OCI-LY7 (cell line): ENCODE measurements at regions not wholly inside any gene's neighbourhood (a gene's known extent, or its start where the extent isn't known, plus 50 kb on each side); places are given as distances from the start of the nearest gene placed in this dataset.

Source experiments
- BruUV-seq: library from RNA; stranded (reverse); fragments of 400-500 nt; replicated peaks from 2 replicates; lab custom pipeline; 2021; lab: Mats Ljungman, UMichigan
- CTCF ChIA-PET: fragments of 300-600 bp; sonication (Branson Sonifier 250); formaldehyde crosslinking; loops from one replicate; lab custom pipeline; 2022; ENCODE audit warnings: antibody characterized with exemption; ENCODE audit not compliant: unreplicated experiment; lab: Charles Lee
- POLR2A ChIA-PET: fragments of 300-600 bp; sonication (Branson Sonifier 250); formaldehyde crosslinking; loops from one replicate; lab custom pipeline; 2022; ENCODE audit warnings: antibody characterized with exemption; lab: Charles Lee
- DNase-seq: peaks from one replicate; pipeline ENCODE4 v3.0.0-alpha.2; 2015; ENCODE audit warnings: low spot score
- H2AFZ ChIP-seq: fragments of 200-600 bp; sonication (generic), shearing (Covaris generic); 2 replicates; pipeline ENCODE4 v1.6.1; 2014; ENCODE audit warnings: mild to moderate bottlenecking, antibody characterized with exemption, low read length, moderate library complexity
- H3K27ac ChIP-seq: fragments of 200-600 bp; sonication (generic); 2 replicates; pipeline ENCODE4 v1.5.1; 2014; ENCODE audit warnings: mixed run types, low read depth, mild to moderate bottlenecking, moderate library complexity, low read length, inconsistent platforms; ENCODE audit not compliant: poor library complexity, severe bottlenecking
- H3K36me3 ChIP-seq: fragments of 200-600 bp; sonication (generic); 2 replicates; pipeline ENCODE4 v1.6.1; 2014; ENCODE audit warnings: mild to moderate bottlenecking, antibody characterized with exemption, low read length, moderate library complexity, mixed read lengths; ENCODE audit not compliant: insufficient read depth
- H3K4me1 ChIP-seq: fragments of 200-600 bp; sonication (generic); 2 replicates; pipeline ENCODE4 v1.5.1; 2014; ENCODE audit warnings: mild to moderate bottlenecking, low read length; ENCODE audit not compliant: insufficient read depth, poor library complexity, severe bottlenecking
- H3K4me2 ChIP-seq: fragments of 200-600 bp; sonication (generic); 2 replicates; pipeline ENCODE4 v1.6.1; 2014; ENCODE audit warnings: mild to moderate bottlenecking, low read length
- H3K4me3 ChIP-seq: fragments of 200-600 bp; sonication (generic); 2 replicates; pipeline ENCODE4 v1.5.1; 2014; ENCODE audit warnings: mild to moderate bottlenecking, low read depth, low read length; ENCODE audit not compliant: poor library complexity, severe bottlenecking
- H3K79me2 ChIP-seq: fragments of 200-600 bp; sonication (generic); 2 replicates; pipeline ENCODE4 v1.6.1; 2016; ENCODE audit warnings: low read depth, mild to moderate bottlenecking, low read length, moderate library complexity, mixed read lengths; ENCODE audit not compliant: insufficient read depth
- H3K9me2 ChIP-seq: fragments of 200-600 bp; sonication (generic); 2 replicates; pipeline ENCODE4 v1.6.1; 2016; ENCODE audit warnings: mild to moderate bottlenecking, low read length, mixed read lengths; ENCODE audit not compliant: insufficient read depth
- H3K9me3 ChIP-seq: fragments of 200-600 bp; sonication (generic); 2 replicates; pipeline ENCODE4 v1.6.1; 2014; ENCODE audit warnings: mild to moderate bottlenecking, mixed run types, low read length, mixed read lengths
- H4K20me1 ChIP-seq: fragments of 200-600 bp; sonication (generic); 2 replicates; pipeline ENCODE4 v1.6.1; 2014; ENCODE audit warnings: mild to moderate bottlenecking, antibody characterized with exemption, low read length, moderate library complexity, mixed read lengths; ENCODE audit not compliant: insufficient read depth
- EZH2phosphoT487 ChIP-seq: fragments of 200-600 bp; sonication (generic); IDR thresholded peaks from 2 replicates; pipeline ENCODE4 v1.6.1; 2018; ENCODE audit warnings: low read depth, borderline replicate concordance, mild to moderate bottlenecking, mixed run types, antibody characterized with exemption, low read length, moderate library complexity, mixed read lengths
- intact Hi-C: fragments of 100-400 bp; cut with micrococcal nuclease; formaldehyde crosslinking; loops from one replicate; pipeline ENCODE4 v1.10.0; 2022; ENCODE audit not compliant: unreplicated experiment
- TF ChIP-seq, protein P1 (sequence below): fragments of 200-600 bp; sonication (generic); conservative IDR thresholded peaks from 2 replicates; pipeline ENCODE4 v1.5.1; 2014; ENCODE audit warnings: mild to moderate bottlenecking, antibody characterized with exemption, low read length, moderate library complexity, mixed read lengths

DNA sequence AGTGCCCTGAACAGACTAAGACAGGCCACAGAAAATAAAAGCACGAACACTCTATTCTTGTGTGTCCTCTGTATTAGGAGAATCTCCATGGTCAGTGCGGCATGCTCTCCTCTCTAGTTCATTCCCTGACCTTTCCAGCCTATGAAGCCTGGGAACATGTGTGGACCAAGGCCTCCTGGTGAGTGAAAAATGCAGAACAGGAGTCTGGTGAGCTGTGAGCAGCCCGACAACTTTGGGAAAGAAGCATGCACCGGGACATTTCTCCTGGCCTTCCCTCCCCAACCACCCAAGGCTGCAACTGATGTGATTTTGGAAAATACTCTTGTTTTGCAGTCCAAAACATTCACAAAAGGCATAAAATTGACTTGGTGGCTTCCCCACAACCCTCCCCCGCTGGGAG, 878.3 kb upstream of the ID2 start:
- Histone ChIP-seq H3K4me1 (no peaks in the 10 kb centered on the region), H3K9me3 (peaks cover 27% of the 10 kb centered on the region; the same call in 1 of the 2 replicates), H3K9me2 (no peaks in the 10 kb centered on the region), H3K27ac (no peak overlapping the region), H3K4me3 (no peak overlapping the region), H3K79me2 (no peaks in the 10 kb centered on the region), H3K36me3 (no peaks in the 10 kb centered on the region), H3K4me2 (no peak overlapping the region), H2AFZ (no peak overlapping the region), H4K20me1 (no peaks in the 10 kb centered on the region)
- POLR2A ChIA-PET, result interaction anchor here (1.2 to 1.3 kb wide), 2 partner anchors 9 to 12 kb away, joined by 3 to 4 read pairs; no protein-coding TSS in a partner anchor
- CTCF ChIA-PET, result no interaction called here
- intact Hi-C loops, result no loop called here
- TF ChIP-seq, protein P1, sequence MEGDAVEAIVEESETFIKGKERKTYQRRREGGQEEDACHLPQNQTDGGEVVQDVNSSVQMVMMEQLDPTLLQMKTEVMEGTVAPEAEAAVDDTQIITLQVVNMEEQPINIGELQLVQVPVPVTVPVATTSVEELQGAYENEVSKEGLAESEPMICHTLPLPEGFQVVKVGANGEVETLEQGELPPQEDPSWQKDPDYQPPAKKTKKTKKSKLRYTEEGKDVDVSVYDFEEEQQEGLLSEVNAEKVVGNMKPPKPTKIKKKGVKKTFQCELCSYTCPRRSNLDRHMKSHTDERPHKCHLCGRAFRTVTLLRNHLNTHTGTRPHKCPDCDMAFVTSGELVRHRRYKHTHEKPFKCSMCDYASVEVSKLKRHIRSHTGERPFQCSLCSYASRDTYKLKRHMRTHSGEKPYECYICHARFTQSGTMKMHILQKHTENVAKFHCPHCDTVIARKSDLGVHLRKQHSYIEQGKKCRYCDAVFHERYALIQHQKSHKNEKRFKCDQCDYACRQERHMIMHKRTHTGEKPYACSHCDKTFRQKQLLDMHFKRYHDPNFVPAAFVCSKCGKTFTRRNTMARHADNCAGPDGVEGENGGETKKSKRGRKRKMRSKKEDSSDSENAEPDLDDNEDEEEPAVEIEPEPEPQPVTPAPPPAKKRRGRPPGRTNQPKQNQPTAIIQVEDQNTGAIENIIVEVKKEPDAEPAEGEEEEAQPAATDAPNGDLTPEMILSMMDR, result no peak
- BruUV-seq, result no TSS peak
- no peak for DNase-seq

DNA sequence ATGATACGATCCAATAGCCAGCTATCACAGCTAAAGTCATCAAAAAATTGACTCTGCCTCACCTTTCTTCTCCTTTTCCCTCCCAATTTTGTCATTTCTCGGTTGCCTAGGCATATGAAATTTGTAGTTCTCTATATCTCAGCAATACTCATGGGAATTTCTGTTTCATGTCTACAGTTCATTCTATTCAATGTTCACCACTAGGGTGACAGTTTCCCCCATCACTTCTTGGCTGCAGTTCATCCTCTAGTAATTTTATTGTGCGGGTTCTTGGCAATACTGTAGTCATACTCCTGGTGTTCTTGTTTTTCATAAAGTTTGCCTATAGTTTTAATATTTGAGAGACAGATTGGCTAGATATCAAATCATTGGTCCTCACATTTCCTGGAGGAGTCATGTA, 872.2 kb upstream of the ID2 start:
- Histone ChIP-seq H3K9me2 (no peaks in the 10 kb centered on the region), H3K4me3 (no peak overlapping the region), H3K36me3 (no peaks in the 10 kb centered on the region), H3K4me1 (peaks cover 5% of the 10 kb centered on the region), H3K27ac (no peak overlapping the region), H4K20me1 (no peaks in the 10 kb centered on the region), H3K79me2 (no peaks in the 10 kb centered on the region), H3K4me2 (no peak overlapping the region), H2AFZ (no peak overlapping the region), H3K9me3 (no peaks in the 10 kb centered on the region)
- intact Hi-C loops, result no loop called here
- no TSS peak for BruUV-seq
- ChIA-PET CTCF (no interaction called here), POLR2A (interaction anchor here (1.9 kb wide), 1 partner anchor 14 kb away, joined by 5 read pairs; no protein-coding TSS in a partner anchor)
- no peak for TF ChIP-seq EZH2phosphoT487
- TF ChIP-seq, protein P1, result peak; percentile 62
- DNase-seq, result peak; percentile 20

DNA sequence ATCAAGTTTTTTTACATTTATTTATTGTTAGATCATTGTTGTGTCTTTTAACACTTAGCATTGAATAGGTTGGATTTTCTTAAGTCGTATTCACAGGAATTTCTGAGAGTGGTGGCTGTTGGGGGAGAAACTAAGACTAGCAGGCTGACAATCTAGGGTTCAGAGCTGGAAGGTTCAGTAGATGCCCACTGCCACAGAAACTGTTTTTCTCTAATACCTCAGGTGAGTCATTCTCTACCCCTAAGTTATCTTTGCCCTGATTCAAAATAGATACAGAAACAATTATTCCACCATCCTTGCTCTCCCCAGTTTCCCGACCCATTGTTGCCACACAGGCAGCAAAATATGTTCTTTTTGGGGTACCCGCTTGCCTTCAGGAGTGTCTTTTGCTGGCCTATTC, 870.8 kb upstream of the ID2 start:
- POLR2A ChIA-PET, result no interaction called here
- BruUV-seq, result no TSS peak
- CTCF ChIA-PET, result no interaction called here
- no peak for DNase-seq
- TF ChIP-seq, protein P1, result no peak
- no peak for TF ChIP-seq EZH2phosphoT487
- Histone ChIP-seq H2AFZ (no peak overlapping the region), H3K9me2 (no peaks in the 10 kb centered on the region), H3K4me1 (peaks cover 5% of the 10 kb centered on the region), H3K4me3 (no peak overlapping the region), H3K4me2 (no peak overlapping the region), H3K27ac (no peak overlapping the region), H4K20me1 (no peaks in the 10 kb centered on the region), H3K9me3 (no peaks in the 10 kb centered on the region), H3K36me3 (no peaks in the 10 kb centered on the region), H3K79me2 (no peaks in the 10 kb centered on the region)
- intact Hi-C loops, result no loop called here
